SK-N-DZ (cell line): ENCODE measurements at regions not wholly inside any gene's neighbourhood (a gene's known extent, or its start where the extent isn't known, plus 50 kb on each side); places are given as distances from the start of the nearest gene placed in this dataset.
"Not testable (repeated sequence)": the region's sequence is repeated elsewhere in the genome, so short reads cannot be mapped to it uniquely, and the experiment has no call there.

Experiments used
- DNase-seq: peaks from one replicate; pipeline ENCODE4 v3.0.0-alpha.2; 2015; ENCODE audit warnings: low spot score

DNA sequence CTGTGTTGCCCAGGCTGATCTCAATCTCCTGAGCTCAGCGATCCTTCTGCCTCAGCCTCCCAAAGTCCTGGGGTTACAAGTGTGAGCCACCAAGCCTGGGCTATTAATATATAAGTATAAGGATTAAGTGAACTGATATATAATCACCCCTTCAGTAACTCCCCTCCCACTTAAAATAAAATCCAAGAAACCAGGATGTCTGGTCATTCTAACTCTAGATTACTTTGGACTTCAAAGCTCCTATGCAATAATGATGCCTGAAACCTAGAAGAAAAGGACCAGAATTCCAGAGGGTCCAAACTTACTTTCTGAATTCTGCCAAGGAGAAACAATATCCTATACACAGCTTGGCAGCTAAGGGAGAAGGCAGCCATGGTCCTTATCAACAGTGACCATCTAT, 206.8 kb upstream of the ZNF217 start:
- DNase-seq = no peak

DNA sequence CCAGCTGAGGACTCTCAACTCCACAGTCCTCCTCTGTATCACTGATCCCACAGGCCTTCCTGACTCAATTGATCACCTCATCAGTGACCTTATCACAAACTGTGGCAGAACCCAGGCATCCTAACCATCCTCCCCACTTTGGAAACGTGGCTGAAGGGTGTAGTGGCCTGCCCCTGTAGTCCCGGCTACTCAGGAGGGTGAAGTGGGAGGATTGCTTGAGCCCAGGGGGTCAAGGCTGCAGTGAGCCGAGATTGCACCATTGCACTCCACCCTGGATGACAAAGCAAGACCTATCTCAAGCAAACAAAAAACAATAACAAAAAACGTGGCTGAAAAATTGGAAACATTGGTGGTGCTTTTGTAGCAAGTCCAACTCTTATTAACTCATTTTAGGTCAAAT, 203.4 kb upstream of the ZNF217 start:
- DNase-seq = no peak

DNA sequence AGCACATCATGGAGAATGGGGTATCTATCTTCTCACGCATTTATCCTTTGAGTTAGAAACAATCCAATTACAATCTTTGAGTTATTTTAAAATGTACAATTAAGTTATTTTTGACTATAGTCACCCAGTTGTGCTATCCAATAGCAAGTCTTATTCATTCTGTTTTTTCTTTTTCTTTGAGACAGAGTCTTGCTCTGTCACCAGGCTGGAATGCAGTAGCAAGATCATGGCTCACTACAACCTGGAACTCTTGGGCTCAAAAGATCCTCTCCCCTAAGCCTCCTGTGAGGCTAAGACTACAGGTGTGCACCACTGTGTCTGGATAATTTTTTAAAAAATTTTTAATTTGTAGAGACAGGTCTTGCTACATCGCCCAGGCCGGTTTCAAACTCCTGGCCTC, 201.5 kb upstream of the ZNF217 start:
- no peak for DNase-seq

DNA sequence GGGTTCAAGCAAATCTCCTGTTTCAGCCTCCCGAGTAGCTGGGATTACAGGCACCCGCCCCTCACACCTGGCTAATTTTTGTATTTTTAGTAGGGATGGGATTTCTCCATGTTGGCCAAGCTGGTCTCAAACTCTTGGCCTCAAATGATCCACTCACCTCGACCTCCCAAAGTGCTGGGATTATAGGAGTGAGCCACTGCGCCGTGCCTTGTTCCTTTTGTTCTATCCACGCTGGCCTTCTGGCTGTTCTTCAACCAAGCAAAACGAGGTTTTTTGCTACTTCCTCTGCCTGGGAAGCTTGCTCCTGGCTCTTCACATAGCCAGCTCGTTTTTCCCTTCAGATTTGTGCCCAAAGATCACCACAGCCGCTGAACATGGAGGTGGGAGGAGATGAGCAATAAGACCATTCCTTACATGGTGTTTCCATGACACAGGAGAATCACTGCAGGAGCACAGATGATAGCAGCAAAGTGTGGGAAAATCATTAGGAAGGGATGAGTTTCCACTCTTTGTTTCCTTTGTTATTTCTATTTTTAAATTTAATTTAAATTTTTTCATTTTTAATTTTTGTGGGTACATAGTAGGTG, 201.0 kb upstream of the ZNF217 start:
- no peak for DNase-seq

DNA sequence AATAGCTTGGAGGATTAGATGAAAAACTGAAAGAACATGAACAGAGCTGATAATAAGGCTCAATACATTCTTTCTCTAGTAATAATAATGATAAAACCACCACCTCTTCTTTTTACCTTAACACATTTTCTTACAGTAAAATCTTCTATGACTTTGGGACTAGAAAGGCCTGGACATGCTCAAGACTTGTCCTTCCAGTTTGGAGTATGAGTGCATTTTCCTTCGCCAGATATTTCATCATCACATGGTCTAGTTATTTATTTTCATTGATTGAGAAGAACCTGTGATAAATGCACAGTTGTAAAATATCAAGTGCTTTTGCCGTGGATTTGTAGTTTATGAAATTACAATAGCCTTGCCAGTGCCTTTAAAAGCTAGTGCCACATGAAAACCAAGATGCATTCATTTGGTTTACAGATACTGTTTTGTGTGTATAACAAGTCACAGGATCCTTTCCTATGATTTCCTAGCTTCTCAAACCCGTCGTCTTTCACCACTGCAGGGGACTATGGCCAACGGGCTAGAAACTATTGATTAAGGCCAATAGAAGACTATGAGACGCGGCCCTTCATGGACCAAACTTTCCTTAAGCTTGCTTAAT, 200.2 kb upstream of the ZNF217 start:
- no peak for DNase-seq

DNA sequence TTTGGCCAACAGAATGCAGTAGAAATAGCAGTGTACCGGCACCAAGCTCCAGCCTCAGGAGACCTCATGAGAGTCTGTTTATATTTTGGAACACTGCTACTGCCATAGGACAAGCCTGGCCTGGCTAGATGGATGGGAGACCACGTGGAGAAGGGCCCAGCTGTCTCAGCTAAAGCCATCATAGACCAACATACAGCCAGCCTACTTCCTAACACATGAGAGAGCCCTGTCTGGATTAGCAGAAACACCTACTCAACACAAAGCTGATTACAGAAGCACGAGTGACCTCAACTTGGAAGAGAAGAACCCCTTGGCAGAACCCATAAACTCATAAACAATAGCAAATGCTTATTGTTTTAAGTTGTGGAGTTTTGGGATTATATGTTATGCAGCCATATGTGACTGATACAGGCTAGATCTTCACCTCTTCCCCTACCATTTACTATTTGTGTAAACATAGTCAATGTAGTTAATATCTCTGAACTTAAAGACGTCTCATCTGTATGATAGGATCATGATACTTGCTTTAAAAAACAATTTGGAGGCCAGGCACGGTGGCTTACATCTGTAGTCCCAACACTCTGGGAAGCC, 199.4 kb upstream of the ZNF217 start:
- DNase-seq = no peak

DNA sequence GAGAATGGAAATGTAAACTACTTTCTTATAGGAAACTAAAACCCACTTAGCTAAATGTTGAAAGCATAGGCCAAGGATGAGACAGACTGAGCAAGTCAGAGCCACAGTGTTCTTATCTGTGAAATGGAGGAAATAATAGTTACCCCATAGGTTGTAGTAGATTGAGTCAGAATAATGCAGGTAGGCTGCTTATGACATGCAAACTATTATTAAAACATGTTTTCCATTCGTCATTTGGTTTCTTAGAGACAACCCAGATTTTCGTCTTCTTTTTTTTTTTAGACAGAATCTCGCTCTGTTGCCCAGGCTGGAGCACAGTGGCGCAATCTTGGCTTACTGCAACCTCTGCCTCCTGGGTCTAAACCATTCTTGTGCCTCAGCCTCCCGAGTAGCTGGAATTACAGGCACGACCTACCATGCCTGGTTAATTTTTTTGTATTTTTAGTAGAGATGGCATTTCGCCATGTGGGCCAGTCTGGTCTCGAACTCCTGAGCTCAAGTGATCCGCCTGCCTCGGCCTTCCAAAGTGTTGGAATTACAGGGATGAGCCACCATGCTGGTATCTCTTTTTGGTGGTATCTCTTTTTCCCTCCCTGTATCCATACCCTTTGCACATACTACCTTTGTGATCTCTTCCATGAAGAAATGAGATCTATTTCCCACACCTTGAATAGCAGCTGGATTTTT, 196.5 kb upstream of the ZNF217 start:
- no peak for DNase-seq

DNA sequence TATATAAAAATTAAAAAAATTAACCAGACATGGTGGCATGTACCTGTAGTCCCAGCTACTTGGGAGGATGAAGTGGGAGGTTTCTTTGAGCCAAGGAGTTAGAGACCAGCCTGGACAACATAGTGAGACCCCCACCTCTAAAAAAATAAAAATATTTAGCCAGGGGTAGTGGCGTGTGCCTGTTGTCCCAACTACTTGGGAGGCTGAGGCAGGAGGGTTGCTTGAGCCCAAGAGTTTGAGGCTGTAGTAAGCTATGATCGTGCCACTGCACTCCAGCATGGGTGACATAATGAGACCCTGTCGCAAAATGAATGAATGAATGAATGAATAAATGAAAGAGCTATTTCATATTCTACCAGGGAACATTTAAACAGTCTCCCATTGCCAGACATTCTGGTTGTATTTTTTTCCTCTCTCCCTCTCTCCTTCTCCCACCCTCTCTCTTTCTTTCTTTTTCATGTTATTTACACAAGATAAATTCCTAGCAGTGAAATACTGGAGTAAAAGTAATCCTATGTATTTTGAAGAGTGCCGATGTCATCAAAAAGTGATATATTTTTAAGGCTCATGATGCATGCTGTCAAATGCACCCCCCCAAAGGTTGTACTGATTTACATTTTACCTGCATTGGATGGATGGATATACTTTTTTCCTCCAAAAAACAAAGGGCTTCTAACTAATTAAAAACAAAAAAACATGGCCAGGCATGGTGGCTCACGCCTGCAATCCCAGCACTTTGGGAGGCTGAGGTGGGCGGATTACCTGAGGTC, 194.8 kb upstream of the ZNF217 start:
- no peak for DNase-seq

DNA sequence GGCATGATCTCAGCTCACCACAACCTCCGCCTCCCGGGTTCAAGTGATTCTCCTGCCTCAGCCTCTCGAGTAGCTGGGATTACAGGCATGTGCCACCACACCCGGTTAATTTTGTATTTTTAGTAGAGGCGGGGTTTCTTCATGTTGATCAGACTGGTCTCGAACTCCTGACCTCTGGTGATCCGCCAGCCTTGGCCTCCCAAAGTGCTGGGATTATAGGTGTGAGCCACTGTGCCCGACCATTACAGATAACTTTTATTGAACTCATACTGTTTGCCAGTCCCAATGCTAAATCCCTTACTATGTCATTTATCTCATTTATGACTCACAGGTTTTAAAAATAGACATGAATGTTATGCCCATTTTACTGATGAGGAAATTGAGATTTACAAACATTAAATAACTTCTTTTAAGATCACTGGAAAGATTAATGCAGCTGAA, 193.9 kb upstream of the ZNF217 start:
- not testable (repeated sequence) for DNase-seq

DNA sequence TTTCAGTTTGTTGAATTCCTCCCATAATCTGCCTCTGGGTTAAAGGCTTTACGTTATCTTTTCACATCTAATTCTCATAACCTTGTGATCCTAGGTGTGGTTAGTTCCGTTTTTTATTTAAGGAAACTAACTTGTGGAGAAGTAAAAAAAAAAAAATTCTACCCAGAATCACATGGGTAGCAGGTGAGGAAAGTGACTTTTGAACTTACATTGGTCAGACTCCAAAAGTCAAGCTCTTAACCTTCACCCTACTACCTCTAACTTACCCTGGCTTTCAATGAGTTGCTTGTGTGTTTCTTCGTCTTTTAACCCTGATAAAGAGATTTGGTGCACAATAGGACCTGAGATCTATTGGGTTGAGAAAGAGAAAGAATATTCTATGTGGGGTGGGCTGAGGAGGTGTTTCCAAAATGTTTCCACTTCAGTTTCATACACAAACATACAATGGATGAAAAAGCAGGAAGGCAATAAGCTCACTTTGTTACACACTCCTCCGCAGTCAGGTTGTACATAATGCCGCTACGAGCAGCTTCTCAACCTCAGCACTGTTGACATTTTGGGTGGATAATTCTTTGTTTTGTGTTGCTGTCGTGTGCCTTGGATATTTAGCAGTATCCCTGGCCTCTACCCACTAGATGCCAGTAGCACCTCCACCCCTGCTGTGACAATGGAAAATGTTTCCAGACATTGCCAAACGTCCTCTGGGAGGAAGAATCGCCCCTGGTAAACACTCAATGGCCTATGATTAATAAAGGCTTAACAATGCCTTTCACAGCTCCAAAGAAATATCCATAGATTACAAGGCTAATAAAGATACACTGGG, 193.0 kb upstream of the ZNF217 start:
- no peak for DNase-seq

DNA sequence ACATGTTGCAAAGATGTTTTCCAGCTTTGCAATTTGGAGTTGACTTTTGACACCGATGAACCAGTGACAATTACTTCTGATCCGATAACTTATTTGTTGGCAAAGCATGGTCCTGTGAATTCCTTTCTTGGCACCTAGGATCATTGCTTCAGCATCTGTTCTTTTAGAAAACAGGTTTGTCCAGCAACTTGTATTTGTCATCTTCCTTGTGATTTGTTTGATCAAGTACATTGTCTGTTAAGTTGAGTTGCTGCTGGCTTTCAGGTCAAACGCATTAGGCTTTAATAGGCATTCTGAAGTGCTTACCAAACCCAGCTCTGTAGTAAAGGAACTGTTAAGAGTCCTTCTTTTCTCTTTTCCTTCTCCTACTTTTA, 192.4 kb upstream of the ZNF217 start:
- no peak for DNase-seq

DNA sequence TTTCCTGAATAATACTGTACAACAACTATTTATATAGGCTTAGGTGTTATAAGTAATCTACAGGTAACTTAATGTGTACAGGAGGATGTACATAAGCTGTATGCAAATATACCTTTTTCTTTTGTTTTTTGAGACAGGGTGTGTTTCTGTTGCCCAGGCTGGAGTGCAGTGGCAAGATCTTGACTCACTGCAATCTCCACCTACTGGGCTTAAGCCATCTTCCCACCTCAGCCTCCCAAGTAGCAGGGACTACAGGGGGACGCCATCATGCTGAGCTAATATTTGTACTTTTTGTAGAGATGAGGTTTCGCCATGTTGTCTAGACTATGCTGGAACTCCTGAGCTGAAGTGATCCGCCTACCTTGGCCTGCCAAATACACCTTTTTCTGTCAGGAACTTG, 191.7 kb upstream of the ZNF217 start:
- DNase-seq = no peak

DNA sequence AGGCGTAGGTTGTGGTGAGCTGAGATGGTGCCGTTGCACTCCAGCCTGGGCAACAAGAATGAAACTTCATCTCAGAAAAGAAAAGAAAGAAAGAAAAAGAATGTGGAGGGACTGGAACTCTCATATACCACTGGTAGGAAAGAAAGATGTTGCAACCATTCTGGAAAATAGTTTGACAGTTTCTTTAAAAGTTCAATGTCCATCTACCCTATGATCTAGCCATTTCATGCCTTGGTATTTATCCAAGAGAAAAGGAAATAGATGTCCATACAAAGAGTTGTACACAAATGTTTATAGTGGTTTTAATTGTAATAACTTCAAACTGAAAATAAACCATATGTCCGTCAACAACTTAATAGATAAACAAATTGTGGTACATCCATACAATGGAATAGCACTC, 190.1 kb upstream of the ZNF217 start:
- no peak for DNase-seq

DNA sequence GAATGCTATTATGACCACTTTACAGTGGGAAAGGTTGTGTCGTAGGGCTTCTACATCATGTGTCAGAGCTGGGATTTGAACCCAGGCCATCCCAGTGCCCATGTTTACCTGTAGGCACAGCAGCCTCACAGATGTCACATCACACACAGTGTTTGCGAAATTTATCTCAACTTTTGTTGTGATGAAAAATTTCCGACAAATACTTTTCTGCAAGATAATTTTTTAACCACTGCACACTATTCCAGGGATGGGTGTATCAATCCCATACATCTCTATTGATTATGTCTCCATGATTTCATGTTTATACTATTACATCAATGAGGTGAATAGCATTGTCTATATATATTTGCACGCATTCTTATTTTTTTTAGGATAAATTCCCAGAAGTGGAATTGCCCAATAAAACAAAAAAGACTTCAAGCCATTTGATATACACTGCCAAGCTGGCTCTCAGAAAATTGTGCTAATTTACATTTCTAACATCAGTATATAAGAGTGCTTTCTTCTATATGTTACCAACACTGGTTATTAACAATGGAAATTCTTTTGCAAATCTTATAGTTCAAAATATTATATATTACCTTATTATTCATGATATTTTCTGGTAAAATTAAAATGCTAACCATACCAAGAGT, 189.1 kb upstream of the ZNF217 start:
- DNase-seq = no peak

DNA sequence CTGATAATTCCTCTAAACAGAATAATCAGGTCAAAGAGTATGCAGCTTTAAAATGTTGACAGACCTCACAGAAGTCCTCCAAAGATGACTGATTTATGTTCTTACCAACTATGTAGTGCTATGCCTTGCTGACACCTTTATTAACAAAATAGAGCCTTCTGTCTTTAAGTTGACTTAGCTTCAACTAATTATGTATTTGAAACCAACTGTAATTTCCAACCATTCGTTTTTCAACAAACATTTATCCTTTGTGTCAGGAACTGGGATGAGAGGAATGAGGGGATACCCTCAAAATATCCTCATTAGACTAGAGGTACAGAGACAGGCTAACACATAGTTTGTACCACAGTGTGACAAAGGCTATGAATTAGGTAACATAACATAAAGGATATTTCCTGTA, 186.2 kb upstream of the ZNF217 start:
- no peak for DNase-seq

DNA sequence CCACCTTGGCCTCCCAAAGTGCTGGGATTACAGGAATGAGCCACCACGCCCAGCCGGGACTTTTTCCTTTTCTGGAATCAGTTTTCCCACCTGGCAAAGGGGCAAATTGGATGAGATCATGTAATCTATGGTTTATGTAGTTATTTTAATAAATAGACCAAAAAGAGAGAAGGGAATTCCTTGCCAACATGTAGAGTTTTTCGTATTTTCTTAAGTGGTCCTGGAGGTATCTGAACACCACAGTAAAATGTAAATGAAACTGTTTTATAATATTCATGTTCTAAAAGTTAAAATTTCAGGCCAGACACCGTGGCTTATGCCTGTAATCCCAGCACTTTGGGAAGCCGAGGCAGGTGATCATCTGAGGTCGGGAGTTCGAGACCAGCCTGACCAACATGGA, 185.1 kb upstream of the ZNF217 start:
- DNase-seq = no peak

DNA sequence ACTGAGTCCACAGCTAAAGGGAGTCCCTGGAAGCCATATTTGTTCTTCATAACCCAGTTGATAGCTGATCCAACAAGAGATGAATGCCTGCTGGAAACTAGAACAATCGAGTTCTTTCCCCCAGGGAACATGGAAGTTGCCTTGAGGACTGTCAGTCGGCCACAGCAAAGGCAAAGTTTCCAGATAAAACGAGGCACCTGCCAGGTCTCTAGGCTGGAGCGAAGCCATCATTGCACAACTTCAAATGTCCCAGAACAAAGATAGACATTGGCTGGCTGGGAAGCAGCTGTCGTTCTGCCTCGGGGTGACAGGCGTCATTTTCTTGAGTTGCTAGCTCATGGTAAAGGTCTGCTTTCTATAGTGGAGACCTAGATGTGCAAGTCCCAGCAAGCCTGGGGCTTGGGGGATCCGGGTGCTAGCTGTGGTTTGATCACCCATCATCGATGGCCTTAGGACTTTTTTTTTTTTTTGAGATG, 184.4 kb upstream of the ZNF217 start:
- no peak for DNase-seq

DNA sequence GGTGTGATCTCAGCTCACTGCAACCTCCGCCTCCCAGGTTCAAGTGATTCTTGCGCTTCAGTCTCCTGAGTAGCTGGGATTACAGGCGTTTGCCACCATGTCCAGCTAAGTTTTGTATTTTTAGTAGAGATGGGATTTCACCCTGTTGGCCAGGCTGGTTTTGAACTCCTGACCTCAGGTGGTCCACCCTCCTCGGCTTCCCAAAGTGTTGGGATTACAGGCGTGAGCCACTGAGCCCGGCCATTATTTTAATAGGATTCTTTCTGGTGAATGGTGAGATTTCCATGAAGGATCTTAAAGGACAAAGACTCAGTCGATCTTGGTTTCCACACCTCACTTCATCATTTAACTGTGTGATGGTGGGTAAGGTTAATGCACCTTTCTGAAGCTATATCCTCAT, 183.8 kb upstream of the ZNF217 start:
- not testable (repeated sequence) for DNase-seq

DNA sequence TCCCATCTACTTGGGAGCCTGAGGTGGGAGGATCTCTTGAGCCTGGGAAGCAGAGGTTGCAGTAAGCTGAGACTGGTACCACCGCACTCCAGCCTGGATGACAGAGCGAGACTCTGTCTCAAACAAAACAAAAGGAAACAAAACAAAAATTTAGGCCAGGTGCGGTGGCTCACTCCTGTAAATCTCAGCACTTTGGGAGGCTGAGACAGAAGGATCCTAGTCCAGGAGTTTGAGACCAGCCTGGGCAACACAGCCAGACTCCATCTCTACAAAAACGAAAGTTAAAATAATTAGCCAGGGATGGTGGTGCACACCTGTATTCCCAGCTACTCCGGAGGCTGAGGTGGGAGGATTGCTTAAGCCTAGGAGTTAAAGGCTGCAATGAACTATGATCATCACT, 183.2 kb upstream of the ZNF217 start:
- DNase-seq = no peak

DNA sequence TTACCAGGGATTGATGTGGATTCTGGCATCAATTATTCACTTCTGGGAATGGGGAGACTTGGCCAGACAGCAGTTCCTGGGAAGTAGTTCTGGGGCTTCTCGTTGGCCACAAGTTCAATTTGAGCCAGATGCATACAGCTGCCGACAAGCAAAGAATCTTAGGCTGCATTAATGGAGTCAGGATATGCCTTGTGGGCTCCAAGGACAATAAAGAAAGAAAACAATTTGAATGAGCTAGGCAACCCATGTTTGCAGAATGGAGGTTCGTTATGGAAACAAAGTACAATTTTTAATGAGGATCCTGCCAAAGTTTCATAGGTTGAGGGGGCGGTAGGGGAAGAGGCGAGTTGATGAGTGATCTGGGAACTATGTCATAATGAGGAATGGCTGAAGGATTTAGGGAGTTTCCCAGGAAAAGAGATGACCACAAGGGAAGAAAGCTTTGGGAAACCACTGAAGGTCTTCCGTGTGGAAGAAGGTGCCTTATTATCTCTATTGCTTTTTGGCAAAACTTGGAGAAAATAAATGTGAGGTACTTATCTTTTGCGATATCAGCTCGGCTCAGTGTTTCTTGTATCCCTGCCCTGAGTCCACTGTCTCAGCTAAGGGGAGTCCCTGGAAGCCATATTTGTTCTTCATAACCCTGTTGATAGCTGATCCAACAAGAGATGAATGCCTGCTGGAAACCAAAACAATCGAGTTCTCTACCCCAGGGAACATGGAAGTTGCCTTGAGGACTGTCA, 181.0 kb upstream of the ZNF217 start:
- DNase-seq = no peak
